Fibroblast of skin of abdomen (primary cell): ENCODE measurements at regions not wholly inside any gene's neighbourhood (a gene's known extent, or its start where the extent isn't known, plus 50 kb on each side); places are given as distances from the start of the nearest gene placed in this dataset.
A peak's percentile ranks its signal among the peaks of the same experiment; 100 is the strongest.
"Not testable (repeated sequence)": the region's sequence is repeated elsewhere in the genome, so short reads cannot be mapped to it uniquely, and the experiment has no call there.

ENCODE experiments used
- DNase-seq: peaks from one replicate; pipeline ENCODE4 v3.0.0-alpha.2; 2013

GRCh38 chr3:188000361-188000861 lies 153.5 kb upstream of the LPP start:
- DNase-seq: no peak

- no peak for DNase-seq
Measured at GRCh38 chr3:188001093-188001492, 152.9 kb upstream of the LPP start.

- no peak for DNase-seq
Measured at GRCh38 chr3:188001926-188002325, 152.0 kb upstream of the LPP start.

- DNase-seq: no peak
Measured at GRCh38 chr3:188002626-188003138, 151.3 kb upstream of the LPP start.

- no peak for DNase-seq
Measured at GRCh38 chr3:188003188-188004171, 150.5 kb upstream of the LPP start.

- no peak for DNase-seq
Measured at GRCh38 chr3:188006726-188007393, 147.1 kb upstream of the LPP start.

- DNase-seq: no peak
Measured at GRCh38 chr3:188007897-188008296, 146.1 kb upstream of the LPP start.

GRCh38 chr3:188008582-188009213 lies 145.3 kb upstream of the LPP start:
- no peak for DNase-seq

GRCh38 chr3:188010478-188010877 lies 143.5 kb upstream of the LPP start:
- DNase-seq: no peak

GRCh38 chr3:188019727-188020126 lies 134.2 kb upstream of the LPP start:
- no peak for DNase-seq

GRCh38 chr3:188021041-188021440 lies 132.9 kb upstream of the LPP start:
- DNase-seq: no peak

- DNase-seq: peak; percentile 10
Measured at GRCh38 chr3:188021502-188022040, 132.4 kb upstream of the LPP start.

- DNase-seq: not testable (repeated sequence)
Measured at GRCh38 chr3:188022902-188023301, 131.1 kb upstream of the LPP start.

GRCh38 chr3:188025555-188025954 lies 128.4 kb upstream of the LPP start:
- no peak for DNase-seq

GRCh38 chr3:188026191-188026968 lies 127.6 kb upstream of the LPP start:
- no peak for DNase-seq

GRCh38 chr3:188031121-188031520 lies 122.8 kb upstream of the LPP start:
- no peak for DNase-seq

- no peak for DNase-seq
Measured at GRCh38 chr3:188034989-188035388, 119.0 kb upstream of the LPP start.

GRCh38 chr3:188036375-188037194 lies 117.4 kb upstream of the LPP start:
- no peak for DNase-seq

GRCh38 chr3:188037195-188037718 lies 116.7 kb upstream of the LPP start:
- peak; percentile 63 for DNase-seq

GRCh38 chr3:188037965-188038581 lies 115.9 kb upstream of the LPP start:
- DNase-seq: peak; percentile 52
